CD4-positive, alpha-beta T cell treated with Interferon gamma for 1 hour (primary cell): ENCODE measurements at regions not wholly inside any gene's neighbourhood (a gene's known extent, or its start where the extent isn't known, plus 50 kb on each side); places are given as distances from the start of the nearest gene placed in this dataset.
"Not testable (repeated sequence)": the region's sequence is repeated elsewhere in the genome, so short reads cannot be mapped to it uniquely, and the experiment has no call there.

Source experiments
- DNase-seq: peaks from one replicate; pipeline ENCODE4 v3.0.0-alpha.2; 2020

GRCh38 chr10:31188792-31189406, 130.1 kb upstream of the ZEB1 start:
- DNase-seq, result no peak

DNA sequence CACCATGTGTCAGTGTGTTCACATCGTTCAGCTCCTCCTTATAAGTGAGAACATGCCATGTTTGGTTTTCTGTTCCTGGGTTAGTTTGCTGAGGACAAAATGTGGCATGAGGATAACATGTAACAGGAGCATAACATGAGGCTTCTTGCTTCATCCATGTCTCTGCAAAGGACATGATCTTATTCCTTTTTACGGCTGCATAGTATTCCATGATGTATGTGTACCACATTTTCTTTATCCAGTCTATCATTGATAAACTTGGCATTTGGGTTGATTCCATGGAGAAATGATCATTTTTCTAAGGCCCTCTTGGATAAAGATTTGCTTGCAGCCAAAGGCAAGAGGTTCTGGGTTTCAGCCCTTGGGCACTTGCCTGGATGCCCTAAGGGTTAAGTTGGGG, 128.5 kb upstream of the ZEB1 start:
- DNase-seq, result no peak

DNA sequence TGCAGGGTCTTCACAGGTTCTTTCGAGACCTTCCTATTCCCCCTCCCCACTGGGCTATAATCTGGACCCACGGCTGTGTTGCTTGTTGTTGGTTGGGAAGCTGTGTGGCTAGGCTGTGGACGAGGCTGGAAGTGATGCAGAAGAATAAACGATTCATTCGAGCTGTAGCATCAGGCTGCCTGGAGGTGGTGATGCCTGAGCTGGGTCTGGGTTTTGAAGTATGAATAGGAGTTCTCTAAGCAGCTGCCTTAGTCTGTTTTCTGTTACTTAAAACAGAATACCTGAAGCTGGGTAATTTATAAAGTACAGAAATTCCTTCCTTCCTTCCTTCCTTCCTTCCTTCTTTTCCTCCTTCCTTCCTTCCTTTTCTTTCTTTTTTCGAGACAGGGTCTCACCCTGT, 126.5 kb upstream of the ZEB1 start:
- no peak for DNase-seq

- DNase-seq, result no peak
Observed at GRCh38 chr10:31194986-31195385, 124.0 kb upstream of the ZEB1 start.

- no peak for DNase-seq
Observed at GRCh38 chr10:31197886-31198285, 121.1 kb upstream of the ZEB1 start.

GRCh38 chr10:31204090-31204489, 114.9 kb upstream of the ZEB1 start:
- DNase-seq, result no peak

DNA sequence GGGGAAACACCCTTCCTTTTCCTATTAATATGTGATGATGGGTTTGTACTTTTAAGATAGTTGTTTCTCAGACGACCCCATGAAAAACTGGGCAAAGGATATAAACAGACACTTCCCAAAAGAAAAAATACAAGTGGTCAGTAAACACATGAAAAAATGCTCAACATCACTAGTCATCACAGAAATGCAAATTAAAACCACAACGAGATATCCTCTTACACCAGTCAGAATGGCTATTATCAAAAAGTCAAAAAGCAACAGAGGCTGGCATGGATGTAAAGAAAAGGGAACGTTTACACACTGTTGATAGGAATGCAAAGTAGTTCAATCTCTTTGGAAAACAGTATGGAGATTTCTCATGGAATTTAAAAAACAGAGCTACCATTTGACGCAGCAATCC, 111.4 kb upstream of the ZEB1 start:
- no peak for DNase-seq

DNA sequence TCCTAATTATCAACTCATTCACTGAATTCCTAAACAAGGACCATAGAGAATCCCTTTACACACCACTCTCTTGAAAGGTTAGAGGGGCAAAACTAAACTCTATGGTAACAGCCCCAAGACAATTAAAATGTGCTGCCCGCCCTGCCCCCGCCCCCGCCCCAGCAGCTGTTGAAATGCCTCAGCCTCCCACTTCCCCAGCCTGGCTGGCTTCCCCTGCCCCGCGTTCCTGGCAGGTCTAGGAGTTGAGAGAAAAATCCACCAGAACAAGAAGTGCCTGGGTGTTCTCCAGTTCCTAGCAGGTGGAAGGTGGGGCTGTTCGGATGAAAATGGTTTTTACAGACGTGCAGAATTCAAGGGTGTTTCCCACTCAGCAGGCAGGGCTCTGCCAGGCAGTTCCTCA, 109.5 kb upstream of the ZEB1 start:
- DNase-seq, result no peak

GRCh38 chr10:31210190-31210589, 108.8 kb upstream of the ZEB1 start:
- DNase-seq, result no peak

DNA sequence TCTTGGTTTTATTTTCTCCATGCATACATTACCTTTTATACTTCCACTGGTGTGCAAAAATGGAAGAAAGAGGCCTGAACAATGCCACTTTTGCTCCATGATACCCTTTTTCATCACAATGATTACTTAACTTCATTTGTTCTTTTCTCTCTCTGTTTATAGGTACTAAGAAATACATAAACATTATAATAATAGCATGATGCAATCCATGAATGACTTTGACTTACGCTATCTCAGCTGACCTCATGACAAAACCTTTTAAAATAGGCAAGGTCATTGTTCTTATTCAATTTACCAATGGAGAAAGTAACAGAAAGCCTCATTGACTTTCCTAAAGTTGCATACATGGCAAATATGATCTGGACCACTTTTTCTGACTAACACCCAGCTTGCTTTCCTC, 105.1 kb upstream of the ZEB1 start:
- no peak for DNase-seq

- no peak for DNase-seq
Observed at GRCh38 chr10:31215052-31215451, 104.0 kb upstream of the ZEB1 start.

DNA sequence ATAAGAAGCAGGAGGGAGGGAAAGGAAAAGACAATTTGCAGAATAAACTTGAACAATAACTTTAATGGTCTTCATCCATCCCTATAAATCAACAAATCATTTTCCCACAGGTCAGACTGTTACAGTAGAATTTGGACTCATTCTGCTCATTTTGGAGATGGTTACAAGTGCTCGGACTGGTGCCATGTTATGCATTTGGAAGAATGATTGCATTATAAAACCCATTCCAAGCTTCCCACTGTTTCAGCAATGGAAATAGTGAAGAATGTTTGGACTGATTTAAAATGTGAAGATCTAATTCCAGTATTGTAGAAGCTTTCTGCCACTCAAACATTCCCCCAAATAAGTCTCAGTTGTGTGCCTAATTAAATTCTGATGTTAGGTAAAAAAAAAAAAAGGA, 99.7 kb upstream of the ZEB1 start:
- DNase-seq, result no peak

GRCh38 chr10:31228780-31229179, 90.2 kb upstream of the ZEB1 start:
- DNase-seq, result not testable (repeated sequence)

- DNase-seq, result no peak
Observed at GRCh38 chr10:31239961-31240360, 79.1 kb upstream of the ZEB1 start.

GRCh38 chr10:31242902-31243301, 76.1 kb upstream of the ZEB1 start:
- DNase-seq, result peak; percentile 25

DNA sequence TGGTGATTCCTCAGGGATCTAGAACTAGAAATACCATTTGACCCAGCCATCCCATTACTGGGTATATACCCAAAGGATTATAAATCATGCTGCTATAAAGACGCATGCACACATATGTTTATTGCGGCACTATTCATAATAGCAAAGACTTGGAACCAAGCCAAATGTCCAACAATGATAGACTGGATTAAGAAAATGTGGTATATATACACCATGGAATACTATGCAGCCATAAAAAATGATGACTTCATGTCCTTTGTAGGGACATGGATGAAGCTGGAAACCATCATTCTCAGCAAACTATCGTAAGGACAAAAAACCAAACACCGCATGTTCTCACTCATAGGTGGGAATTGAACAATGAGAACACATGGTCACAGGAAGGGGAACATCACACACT, 67.9 kb upstream of the ZEB1 start:
- DNase-seq, result not testable (repeated sequence)

DNA sequence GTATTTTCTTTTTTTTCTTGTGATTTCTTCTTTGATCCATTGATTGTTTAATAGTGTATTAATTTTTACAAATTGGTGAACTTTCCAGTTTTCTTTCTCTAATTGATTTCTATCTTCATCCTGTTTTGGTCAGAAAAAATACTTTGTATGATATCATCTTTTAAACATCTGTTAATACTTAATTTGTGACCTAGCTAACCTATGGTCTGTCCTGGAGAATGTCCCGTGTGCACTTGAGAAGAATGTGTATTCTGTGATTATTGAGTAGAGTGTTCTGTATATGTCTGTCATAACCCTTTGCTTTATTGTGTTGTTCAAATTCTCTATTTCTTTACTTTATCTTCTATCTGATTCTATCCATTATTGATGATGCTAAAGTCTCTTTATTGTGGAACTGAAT, 65.8 kb upstream of the ZEB1 start:
- no peak for DNase-seq

DNA sequence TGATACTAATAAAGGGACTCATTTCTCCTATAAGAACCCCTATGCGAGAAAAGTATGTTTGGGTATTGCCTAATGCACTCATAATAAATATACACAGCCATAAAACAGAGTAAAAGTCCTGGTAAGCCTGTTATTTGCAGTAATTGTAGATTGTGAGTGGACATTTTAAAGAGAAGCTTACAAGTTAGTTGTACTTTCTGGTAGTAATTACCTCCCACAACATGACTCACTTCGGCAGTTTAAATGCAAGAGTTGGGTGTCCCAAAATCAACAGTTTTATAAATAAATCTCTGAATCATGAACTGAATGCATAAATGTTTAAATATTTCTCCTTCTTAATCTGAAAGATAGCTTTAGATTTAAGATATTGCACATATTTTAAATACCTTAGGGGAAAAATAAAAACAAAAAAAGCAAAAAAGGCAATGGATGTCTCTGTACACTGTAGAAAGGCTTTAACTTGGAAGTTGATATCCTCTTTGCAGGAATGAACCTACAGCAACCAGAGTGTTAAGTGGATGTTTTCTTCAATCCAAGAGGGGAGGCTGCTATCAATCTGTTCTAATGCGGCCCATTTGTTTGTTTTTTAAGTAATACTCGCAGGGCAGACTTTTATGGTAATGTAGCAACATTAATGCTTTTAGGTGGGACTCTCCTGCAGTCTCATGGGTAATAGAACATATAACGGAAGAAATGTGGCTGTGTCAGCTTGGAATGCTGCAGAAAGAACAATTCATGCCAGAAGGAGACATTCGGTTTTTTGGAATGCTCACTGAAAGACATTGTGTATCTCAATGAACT, 57.3 kb upstream of the ZEB1 start:
- DNase-seq, result no peak

DNA sequence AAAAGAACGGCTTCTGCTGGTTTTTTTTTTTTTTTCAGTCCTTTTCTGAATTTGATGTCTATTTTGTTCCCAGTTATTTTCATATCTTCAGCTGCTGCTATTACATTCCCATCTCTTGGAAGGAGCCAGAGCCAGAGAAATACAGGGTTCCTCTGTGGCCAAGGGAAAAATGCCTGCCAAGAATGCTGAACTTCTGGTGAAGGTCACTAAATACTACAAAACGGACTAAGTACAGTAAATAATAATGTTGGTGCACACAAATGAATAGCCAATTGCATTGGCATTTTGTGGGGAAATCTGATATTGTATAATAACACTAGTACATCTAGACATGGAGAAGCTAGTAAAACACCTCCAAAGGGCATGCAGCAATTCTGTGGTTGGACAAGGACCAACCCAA, 56.3 kb upstream of the ZEB1 start:
- no peak for DNase-seq

- DNase-seq, result no peak
Observed at GRCh38 chr10:31263903-31264302, 55.1 kb upstream of the ZEB1 start.

- no peak for DNase-seq
Observed at GRCh38 chr10:31268444-31269303, 50.3 kb upstream of the ZEB1 start.
